Mucosa of descending colon (tissue), 3 donors: ENCODE measurements at regions not wholly inside any gene's neighbourhood (a gene's known extent, or its start where the extent isn't known, plus 50 kb on each side); places are given as distances from the start of the nearest gene placed in this dataset.

ENCODE experiments used
- ATAC-seq: fragments of 200-7000 bp; cut with Tn5 transposase; one replicate; pipeline ENCODE4 v1.9.1; 2020; ENCODE audit warnings: mild to moderate bottlenecking, moderate library complexity
- DNase-seq, 3 donors: peaks; one replicate each; pipeline ENCODE4 v3.0.0-alpha.2; 2020
- H3K36me3 ChIP-seq: fragments of 200-600 bp; one replicate; pipeline ENCODE4 v1.8.0; 2021; ENCODE audit warnings: low read depth, mild to moderate bottlenecking
- H3K4me1 ChIP-seq: fragments of 200-600 bp; one replicate; pipeline ENCODE4 v1.8.0; 2021; ENCODE audit warnings: low read depth, mild to moderate bottlenecking
- H3K4me3 ChIP-seq: fragments of 200-600 bp; one replicate; pipeline ENCODE4 v1.8.0; 2021; ENCODE audit warnings: mild to moderate bottlenecking
- H3K9me3 ChIP-seq: fragments of 200-600 bp; one replicate; pipeline ENCODE4 v1.8.0; 2021; ENCODE audit warnings: mild to moderate bottlenecking
- intact Hi-C, 2 donors: fragments of 100-400 bp; cut with DNase I in 1 of 2; cut with micrococcal nuclease in 1 of 2; formaldehyde crosslinking; loops; one replicate each; pipeline versions ENCODE4 v1.11.0 to v1.11.1; 2022; cut with DNase I, micrococcal nuclease
- TF ChIP-seq, protein P1 (sequence below): fragments of 200-600 bp; IDR thresholded peaks from one replicate; pipeline ENCODE4 v1.8.0; 2022; ENCODE audit warnings: antibody characterized with exemption, mild to moderate bottlenecking
- donor health status: DM: no; HTN: no; CAD: no; lungs with moderate emphysema.
- donor health status: DM: no; HTN: no; CAD: no.
- donor health status: DM: no; HTN: yes; CAD: no.

- intact Hi-C loops: no loop called here
- H3K4me3 ChIP-seq: no peak overlapping the region
- TF ChIP-seq, protein P1, sequence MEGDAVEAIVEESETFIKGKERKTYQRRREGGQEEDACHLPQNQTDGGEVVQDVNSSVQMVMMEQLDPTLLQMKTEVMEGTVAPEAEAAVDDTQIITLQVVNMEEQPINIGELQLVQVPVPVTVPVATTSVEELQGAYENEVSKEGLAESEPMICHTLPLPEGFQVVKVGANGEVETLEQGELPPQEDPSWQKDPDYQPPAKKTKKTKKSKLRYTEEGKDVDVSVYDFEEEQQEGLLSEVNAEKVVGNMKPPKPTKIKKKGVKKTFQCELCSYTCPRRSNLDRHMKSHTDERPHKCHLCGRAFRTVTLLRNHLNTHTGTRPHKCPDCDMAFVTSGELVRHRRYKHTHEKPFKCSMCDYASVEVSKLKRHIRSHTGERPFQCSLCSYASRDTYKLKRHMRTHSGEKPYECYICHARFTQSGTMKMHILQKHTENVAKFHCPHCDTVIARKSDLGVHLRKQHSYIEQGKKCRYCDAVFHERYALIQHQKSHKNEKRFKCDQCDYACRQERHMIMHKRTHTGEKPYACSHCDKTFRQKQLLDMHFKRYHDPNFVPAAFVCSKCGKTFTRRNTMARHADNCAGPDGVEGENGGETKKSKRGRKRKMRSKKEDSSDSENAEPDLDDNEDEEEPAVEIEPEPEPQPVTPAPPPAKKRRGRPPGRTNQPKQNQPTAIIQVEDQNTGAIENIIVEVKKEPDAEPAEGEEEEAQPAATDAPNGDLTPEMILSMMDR: no peak
- H3K36me3 ChIP-seq: no peaks in the 10 kb centered on the region
- no peaks in the 10 kb centered on the region for H3K4me1 ChIP-seq
- ATAC-seq (no peak), DNase-seq (no peak)
- H3K9me3 ChIP-seq: no peaks in the 10 kb centered on the region
Measured at GRCh38 chr2:13968811-13969210, 663.7 kb upstream of the LRATD1 start.

- H3K36me3 ChIP-seq: no peaks in the 10 kb centered on the region
- TF ChIP-seq, protein P1: no peak
- H3K4me1 ChIP-seq: no peaks in the 10 kb centered on the region
- no peak overlapping the region for H3K4me3 ChIP-seq
- ATAC-seq: no peak
- no peak for DNase-seq
- intact Hi-C loops: no loop called here
- no peaks in the 10 kb centered on the region for H3K9me3 ChIP-seq
Measured at GRCh38 chr2:13986119-13986720, 646.3 kb upstream of the LRATD1 start.

- ATAC-seq (no peak), DNase-seq (no peak)
- TF ChIP-seq, protein P1: no peak
- peaks cover 3% of the 10 kb centered on the region for H3K9me3 ChIP-seq
- H3K36me3 ChIP-seq: no peaks in the 10 kb centered on the region
- intact Hi-C loops: no loop called here
- no peak overlapping the region for H3K4me3 ChIP-seq
- no peaks in the 10 kb centered on the region for H3K4me1 ChIP-seq
Measured at GRCh38 chr2:13996527-13996926, 636.0 kb upstream of the LRATD1 start.

DNA sequence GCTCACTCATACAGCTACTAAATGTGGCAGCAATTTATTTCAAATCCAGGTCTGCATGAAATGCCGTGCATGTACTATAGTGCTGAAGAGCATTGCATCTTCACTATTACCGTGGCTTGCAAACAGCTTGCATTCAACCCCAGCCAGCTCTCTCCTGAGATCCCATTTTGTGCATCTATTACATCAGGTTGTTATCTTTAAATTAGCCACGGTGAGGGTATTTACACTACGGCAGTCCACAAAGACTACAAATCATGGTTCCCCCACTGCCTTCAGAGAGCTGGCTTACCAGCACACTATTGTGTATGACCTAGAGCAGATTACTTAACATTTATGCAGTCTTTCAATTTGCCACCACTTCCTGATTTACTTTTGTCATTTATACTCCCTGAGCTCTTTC, 621.3 kb upstream of the LRATD1 start:
- TF ChIP-seq, protein P1: no peak
- intact Hi-C loops: no loop called here
- Histone ChIP-seq H3K4me1 (no peaks in the 10 kb centered on the region), H3K36me3 (no peaks in the 10 kb centered on the region), H3K9me3 (no peaks in the 10 kb centered on the region), H3K4me3 (no peak overlapping the region)
- DNase-seq: no peak
- no peak for ATAC-seq

GRCh38 chr2:14015113-14015630, 617.3 kb upstream of the LRATD1 start:
- Histone ChIP-seq H3K4me3 (no peak overlapping the region), H3K4me1 (no peaks in the 10 kb centered on the region), H3K36me3 (no peaks in the 10 kb centered on the region), H3K9me3 (no peaks in the 10 kb centered on the region)
- intact Hi-C loops: no loop called here
- DNase-seq (no peak), ATAC-seq (no peak)
- TF ChIP-seq, protein P1: no peak
